Endothelial cell of hepatic sinusoid (primary cell): ENCODE measurements at regions not wholly inside any gene's neighbourhood (a gene's known extent, or its start where the extent isn't known, plus 50 kb on each side); places are given as distances from the start of the nearest gene placed in this dataset.
"Not testable (repeated sequence)": the region's sequence is repeated elsewhere in the genome, so short reads cannot be mapped to it uniquely, and the experiment has no call there.

ENCODE experiments used
- in situ Hi-C: cut with HindIII; loops from 2 replicates; pipeline ENCODE4 v1.10.0; 2017; ENCODE audit warnings: low sequenced_read_pairs

DNA sequence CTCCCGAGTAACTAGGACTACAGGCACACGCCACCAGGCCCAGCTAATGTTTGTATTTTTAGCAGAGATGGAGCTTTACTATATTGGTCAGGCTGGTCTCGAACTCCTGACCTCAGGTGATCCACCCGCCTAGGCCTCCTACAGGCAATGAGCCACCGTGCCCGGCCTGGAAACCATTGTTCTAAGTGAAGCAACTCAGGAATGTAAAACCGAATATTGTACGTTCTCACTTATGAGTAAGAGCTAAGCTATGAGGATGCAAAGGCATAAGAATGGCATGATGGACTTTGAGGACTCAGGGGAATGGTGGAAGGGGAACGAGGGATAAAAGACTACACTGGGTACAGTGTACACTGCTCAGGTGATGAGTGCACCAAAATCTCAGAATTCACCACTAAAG is 235.1 kb upstream of the AUTS2 start:
- in situ Hi-C loops, result no loop called here

DNA sequence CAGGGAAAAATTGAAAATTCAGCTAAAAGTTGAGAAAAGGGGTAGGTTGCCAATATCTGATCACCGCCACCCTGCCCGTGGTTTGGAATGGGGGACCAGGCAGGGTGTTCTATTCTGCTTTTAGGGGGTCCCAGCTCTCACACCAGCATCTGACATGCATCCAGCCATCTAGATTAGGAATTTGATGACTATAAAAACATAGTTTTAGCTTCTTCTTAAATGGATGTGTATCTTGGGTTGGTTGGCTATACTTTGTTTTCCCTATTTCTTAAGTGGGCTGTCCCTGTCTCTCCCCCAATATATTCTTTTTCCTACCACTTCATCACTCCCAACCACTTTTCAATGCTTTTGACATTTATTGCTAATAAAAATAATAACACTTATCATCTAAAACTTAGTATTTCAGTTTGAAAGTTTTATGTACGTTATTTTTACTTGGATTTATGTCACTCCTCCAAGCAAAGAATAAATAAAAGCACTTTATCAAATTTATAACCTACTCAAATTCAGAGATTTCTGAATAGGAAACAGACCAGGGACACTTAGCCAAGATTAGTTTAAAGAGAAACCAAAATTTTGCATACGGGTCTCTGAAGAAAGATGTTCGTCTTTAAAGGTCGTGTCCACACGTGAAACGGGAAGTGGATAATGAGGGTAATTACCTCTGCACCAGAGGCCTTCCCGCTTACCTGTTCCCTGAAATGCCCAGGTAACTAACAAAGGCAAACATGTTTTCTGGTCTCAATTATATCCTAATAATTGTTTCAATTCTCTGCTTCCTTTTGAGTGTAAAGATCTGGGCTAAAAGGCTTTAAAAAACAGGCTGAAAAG is 233.2 kb upstream of the AUTS2 start:
- in situ Hi-C loops, result no loop called here

DNA sequence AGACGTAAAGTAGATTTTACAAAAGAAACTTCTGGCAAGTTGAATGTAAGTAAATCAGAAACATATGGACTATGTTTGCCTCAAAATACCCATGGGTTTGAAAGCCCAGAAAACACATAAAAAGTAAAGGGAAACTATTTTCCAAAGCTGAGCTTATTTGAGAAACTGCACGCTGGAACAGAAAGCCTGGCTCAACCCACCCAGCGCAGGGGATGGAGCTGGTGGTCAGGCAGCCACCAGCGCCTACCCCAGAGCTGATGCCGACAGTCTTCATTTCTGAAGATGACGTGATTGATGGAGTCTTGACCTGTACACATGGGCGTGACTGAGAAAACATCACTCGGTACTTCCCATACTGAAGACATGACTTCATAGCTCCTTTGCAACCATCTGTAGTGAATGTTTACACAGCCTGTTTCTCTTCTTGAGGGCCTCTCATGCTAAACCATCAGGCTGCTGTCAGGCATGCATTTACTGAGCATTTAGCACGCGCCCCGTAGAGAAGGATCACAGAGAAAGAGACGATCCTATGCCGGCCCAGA is 232.6 kb upstream of the AUTS2 start:
- in situ Hi-C loops, result no loop called here

DNA sequence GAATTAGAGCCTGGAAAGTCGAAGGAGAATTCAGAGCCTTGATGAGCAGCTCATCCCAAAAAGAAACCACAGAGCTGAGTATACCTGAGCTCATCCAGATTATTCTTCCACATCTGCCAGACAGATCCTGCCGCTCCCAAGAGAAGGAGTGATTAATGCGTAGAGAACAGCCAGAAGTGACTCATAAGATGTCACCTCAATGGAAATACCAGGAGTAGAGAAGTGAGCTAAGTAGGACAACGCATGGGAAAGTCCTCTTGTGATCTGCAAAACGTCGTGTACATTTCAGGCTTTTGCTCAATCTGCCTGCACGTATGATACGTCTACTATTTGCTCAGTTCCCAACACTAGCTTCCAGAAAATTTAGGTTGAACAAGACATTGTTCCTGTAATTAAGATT is 230.5 kb upstream of the AUTS2 start:
- in situ Hi-C loops, result no loop called here

DNA sequence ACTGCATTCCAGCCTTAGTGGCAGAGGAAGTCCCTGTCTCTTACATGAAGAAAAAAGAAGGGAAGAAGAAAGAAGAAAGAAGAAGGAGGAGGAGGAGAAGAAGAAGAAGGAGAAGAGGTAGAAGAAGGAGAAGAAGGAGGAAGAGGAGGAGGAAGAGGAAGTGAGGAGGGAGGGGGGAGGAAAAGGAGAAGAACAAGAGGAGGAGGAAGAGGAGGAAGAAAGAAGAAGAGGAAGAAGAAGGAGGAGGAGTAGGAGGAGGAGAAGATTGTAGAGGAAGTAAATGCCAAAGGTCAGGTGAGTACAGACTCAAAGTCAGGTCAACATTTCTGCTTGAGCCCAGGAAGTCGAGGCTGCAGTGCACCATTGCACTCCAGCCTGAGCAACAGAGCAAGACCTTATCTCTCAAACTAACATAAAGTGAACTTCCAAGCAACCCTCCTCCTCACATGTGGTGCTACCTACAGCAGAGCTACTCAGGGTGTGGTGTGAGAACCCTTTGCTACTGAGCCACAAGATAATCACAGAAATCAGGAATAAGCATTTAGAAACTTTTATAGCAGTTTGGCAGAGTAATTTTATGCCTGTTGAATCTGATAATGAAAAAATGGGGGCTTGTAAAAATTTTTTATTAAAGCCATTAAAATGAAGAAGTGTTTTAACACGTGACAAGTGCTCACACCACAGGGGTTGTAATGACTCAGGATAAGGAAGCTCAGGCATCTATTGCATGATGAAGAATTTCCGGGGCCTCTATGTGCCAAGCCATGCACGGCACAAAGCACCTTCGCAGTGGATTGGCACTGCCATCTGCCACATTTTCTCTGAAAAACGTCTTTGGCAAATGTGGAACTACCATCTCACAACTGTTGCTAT is 224.9 kb upstream of the AUTS2 start:
- in situ Hi-C loops, result no loop called here

GRCh38 chr7:69374044-69374425 is 224.2 kb upstream of the AUTS2 start:
- in situ Hi-C loops, result no loop called here

- in situ Hi-C loops, result no loop called here
Measured at GRCh38 chr7:69377191-69377590, 221.1 kb upstream of the AUTS2 start.

DNA sequence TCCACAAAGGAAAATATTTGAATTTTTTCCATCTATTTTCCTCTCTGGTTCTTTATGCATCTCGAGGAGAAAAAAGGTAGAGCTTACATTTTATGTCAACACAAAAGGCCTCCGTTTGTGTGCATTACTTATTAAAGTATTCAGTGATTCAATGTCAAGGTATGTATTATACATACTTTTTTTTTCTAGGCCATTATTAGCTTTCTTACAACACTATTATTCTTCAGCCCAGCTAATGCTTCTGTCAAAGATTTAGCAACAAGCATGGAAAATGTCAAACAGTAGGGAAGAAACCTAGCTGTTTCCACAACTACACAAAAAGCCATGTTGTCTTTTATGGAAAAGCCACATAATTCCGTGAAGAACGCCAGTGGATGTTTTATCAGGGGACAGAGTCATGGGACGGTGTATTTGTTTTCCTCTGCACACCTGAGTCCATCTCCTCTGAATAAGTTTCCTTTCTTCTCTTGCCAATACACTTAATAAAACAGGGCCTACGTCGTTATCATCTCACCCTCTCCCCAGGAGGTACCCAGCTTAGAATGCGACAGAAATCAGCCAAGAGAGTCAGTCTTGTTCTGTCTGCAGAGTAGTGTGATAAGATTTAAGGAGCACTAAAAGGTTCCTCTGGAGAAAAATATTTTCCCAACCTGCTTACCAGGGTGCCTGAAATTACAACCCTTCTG is 209.7 kb upstream of the AUTS2 start:
- in situ Hi-C loops, result no loop called here

DNA sequence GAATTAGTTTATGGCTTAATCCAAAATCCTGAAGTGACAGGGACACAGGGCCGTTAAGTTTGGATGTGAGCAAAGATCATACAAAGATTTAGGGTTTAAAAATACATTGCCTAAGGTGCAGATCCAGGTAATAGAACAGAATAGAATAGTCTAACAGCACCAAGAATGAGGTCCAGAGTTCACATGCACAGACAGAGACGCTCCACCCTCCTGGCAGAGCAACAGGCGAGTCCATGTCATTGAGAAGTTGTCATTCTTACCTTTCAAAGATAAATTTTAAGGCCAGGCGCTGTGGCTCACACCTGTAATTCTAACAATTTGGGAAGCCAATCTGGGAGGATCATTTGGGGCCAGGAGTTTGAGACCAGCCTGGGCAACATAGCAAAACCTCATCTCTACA is 209.1 kb upstream of the AUTS2 start:
- in situ Hi-C loops, result no loop called here

GRCh38 chr7:69393912-69394311 is 204.4 kb upstream of the AUTS2 start:
- in situ Hi-C loops, result not testable (repeated sequence)

GRCh38 chr7:69395061-69395714 is 203.1 kb upstream of the AUTS2 start:
- in situ Hi-C loops, result no loop called here

DNA sequence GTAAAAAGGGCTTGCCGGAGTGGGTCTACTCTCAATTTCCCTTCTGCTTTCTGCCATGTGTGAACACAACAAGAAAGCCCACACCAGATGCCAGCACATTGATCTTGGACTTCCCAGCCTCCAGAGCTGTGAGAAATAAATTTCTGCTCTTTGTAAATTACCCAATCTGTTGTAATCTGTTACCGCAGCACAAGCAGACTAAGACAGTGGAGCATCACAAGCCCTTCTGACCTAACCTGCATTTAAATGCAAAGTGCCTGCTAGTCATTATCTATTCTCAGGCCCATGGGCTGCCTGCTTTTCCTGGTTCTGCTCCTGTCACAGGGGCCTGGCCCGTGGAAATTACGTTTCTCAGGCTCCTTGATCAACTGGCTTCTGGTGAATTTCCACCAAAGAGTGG is 199.3 kb upstream of the AUTS2 start:
- in situ Hi-C loops, result no loop called here

DNA sequence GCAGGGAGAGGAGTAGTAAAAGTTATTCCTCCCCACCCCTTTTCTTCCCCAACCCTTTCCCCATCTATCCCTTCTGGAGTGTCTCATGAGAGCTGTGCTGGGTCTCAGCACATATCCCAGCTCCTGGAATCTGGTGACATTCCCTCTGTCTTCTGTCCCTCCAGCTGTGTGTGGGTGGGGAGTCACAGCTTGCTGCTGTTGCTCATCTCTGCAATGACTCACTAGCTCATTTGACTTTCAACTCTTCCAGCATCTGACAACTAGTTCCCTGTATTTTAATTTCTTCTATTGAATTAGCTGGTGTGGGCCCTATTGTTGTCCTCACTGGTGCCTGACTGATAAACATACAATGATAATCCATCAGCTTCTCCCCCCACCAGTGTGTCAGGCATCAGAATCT is 198.9 kb upstream of the AUTS2 start:
- in situ Hi-C loops, result no loop called here

DNA sequence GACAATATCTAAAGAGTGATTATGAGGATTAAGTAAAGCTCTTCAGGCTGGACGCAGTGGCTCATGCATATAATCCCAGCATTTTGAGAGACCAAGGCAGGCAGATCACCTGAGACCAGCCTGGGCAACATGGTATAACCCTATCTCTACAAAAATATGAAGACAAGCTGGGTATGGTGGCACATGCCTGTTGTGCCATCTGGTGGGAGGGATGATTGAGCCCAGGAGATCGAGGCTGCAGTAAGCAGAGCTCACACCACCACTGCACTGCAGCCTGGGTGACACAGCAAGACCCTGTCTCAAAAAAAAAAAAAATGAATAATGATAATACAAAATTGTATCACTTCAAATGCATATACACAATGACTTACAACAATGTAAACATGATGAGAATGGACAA is 195.6 kb upstream of the AUTS2 start:
- in situ Hi-C loops, result no loop called here

GRCh38 chr7:69403169-69403568 is 195.1 kb upstream of the AUTS2 start:
- in situ Hi-C loops, result no loop called here

DNA sequence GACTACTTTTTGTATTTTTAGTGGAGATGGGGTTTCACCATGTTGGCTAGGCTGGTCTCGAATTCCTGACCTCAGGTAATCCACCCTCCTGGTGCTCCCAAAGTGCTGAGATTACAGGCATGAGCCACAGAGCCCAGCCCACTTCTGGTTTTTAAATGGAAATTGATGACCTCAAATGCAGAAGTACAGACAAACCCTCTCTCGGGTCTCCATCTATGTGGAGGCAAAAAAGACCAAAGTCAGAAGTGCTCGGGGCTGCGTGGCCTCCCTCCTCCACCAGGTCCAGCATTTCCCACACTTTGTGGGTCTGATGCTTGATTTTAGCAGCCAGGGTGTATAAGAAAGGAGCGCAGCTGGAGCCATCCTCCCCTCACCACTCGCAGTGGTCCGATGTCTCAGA is 187.3 kb upstream of the AUTS2 start:
- in situ Hi-C loops, result no loop called here

GRCh38 chr7:69411466-69411865 is 186.8 kb upstream of the AUTS2 start:
- in situ Hi-C loops, result no loop called here

GRCh38 chr7:69412331-69413146 is 185.7 kb upstream of the AUTS2 start:
- in situ Hi-C loops, result no loop called here

DNA sequence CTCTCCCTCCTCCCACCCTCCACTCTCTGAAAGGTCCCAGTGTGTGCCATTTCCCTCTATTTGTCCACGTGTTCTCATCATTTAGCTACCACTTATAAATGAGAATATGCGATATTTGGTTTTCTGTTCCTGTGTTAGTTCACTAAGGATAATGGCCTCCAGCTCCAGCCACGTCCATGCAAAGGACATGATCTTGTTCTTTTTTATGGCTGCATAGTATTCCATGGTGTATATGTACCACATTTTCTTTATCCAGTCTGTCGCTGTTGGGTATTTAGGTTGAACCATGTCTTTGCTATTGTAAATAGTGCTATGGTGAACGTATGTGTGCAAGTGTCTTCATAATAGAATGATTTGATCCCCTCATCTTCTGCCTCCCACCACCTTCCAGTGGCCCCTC is 183.7 kb upstream of the AUTS2 start:
- in situ Hi-C loops, result no loop called here
